Spinal cord (tissue), 9 donors: ENCODE measurements at regions not wholly inside any gene's neighbourhood (a gene's known extent, or its start where the extent isn't known, plus 50 kb on each side); places are given as distances from the start of the nearest gene placed in this dataset.
A peak's percentile ranks its signal among the peaks of the same experiment; 100 is the strongest.

Experiments used
- DNase-seq, 6 donors: peaks; one replicate each; pipeline versions ENCODE4 v3.0.0 to v3.0.0-alpha.2; 2013 to 2015; ENCODE audit warnings: low spot score in 6 of 6, low read depth in 4 of 6
- H3K27ac ChIP-seq: one replicate; pipeline ENCODE4 v1.5.1; 2013; ENCODE audit warnings: low read depth, low read length, control low read depth
- H3K27me3 ChIP-seq: one replicate; pipeline ENCODE4 v1.6.1; 2013; ENCODE audit warnings: low read length; ENCODE audit not compliant: control insufficient read depth, insufficient read depth
- H3K36me3 ChIP-seq: one replicate; pipeline ENCODE4 v1.6.1; 2013; ENCODE audit warnings: low read length; ENCODE audit not compliant: control insufficient read depth, insufficient read depth
- H3K4me1 ChIP-seq: one replicate; pipeline ENCODE4 v1.6.1; 2013; ENCODE audit warnings: low read length; ENCODE audit not compliant: control insufficient read depth, insufficient read depth
- H3K4me3 ChIP-seq: one replicate; pipeline ENCODE4 v1.5.1; 2013; ENCODE audit warnings: low read depth, low read length, control low read depth
- H3K9me3 ChIP-seq: one replicate; pipeline ENCODE4 v1.6.1; 2013; ENCODE audit warnings: low read length; ENCODE audit not compliant: control insufficient read depth, insufficient read depth
- WGBS: methylation state at CpG from one replicate; pipeline ENCODE4 v1.1.5; 2013; ENCODE audit warnings: missing lambda C conversion rate; ENCODE audit not compliant: insufficient coverage; 5-methylcytosine and 5-hydroxymethylcytosine counted together
- donor health status: healthy.

DNA sequence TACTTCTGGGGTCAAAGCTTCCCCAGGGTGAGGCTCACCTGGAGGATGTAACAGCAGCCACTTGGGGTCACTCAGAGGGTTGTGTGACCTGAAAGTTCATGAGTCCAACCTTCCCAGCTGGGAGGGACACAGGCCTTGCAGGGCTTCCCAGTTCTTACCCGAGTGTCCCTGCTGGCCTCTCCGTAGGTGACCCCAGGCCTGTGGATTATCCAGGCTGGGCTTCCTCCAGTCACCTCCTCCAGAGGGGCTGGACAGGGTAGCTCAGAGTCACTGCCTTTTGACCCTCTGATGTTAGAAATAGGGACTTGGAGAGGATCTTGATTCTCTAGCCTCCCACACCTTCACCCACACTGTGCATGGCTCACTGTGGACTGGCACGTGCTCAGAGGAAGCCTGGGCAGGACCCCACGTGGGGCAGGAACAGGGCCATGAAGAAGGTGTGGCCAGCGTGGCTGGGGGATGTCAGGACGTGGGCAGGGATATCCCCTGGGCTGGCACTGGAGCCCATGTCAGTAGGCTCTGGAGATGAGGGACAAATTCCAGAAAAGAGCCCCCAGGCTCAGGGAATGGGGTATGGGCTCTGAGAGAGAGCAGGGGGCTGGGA, 131.8 kb downstream of the ACTL8 start:
- Histone ChIP-seq H3K4me3 (no peak overlapping the region), H3K36me3 (no peaks in the 10 kb centered on the region), H3K9me3 (no peaks in the 10 kb centered on the region), H3K27ac (no peak overlapping the region), H3K27me3 (peaks cover 5% of the 10 kb centered on the region), H3K4me1 (peaks cover 16% of the 10 kb centered on the region)
- no peak for DNase-seq
- WGBS, result 69% methylated on average over 4 of the region's 6 CpGs

DNA sequence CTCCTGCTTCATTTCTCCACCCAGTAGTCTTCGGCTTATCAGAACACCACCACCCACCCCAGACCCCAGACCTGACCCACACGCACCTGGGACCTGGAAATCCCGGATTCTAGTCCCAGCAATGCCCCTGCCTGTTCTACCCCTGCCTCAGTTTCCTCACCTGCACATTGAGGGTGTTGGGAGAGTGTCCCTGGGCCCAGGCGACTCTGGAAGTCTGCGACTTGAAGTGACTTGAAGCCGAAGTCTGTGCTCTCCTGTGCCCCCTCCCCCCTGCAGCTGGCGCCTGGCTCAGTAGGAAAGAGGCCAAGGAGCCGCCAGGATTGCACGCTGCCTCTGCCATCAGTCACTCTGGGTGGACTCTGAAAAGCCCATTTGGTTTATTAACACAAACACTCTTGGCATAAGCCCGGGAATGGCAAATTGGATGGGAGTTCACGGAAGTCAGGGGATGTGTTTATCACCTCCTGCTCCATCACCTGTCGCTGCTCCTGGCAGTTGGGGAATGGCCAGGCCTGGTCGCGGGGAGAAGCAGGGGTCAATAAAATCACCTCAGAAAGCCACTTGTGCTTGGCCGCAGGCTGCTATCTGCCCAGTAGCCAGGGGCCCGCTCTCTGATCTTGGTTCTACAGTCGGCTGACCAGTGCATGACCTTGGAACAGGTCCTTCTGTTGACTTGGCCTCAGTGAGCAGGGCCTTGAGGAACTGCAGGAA, 132.7 kb downstream of the ACTL8 start:
- Histone ChIP-seq H3K27ac (no peak overlapping the region), H3K9me3 (no peaks in the 10 kb centered on the region), H3K4me3 (no peak overlapping the region), H3K27me3 (peaks cover 5% of the 10 kb centered on the region), H3K36me3 (no peaks in the 10 kb centered on the region), H3K4me1 (peaks cover 16% of the 10 kb centered on the region)
- WGBS, result 49% methylated on average over 15 of the region's 17 CpGs
- DNase-seq, result peak in 3 of 6 donors; percentile 4 to 63 (median 49)

DNA sequence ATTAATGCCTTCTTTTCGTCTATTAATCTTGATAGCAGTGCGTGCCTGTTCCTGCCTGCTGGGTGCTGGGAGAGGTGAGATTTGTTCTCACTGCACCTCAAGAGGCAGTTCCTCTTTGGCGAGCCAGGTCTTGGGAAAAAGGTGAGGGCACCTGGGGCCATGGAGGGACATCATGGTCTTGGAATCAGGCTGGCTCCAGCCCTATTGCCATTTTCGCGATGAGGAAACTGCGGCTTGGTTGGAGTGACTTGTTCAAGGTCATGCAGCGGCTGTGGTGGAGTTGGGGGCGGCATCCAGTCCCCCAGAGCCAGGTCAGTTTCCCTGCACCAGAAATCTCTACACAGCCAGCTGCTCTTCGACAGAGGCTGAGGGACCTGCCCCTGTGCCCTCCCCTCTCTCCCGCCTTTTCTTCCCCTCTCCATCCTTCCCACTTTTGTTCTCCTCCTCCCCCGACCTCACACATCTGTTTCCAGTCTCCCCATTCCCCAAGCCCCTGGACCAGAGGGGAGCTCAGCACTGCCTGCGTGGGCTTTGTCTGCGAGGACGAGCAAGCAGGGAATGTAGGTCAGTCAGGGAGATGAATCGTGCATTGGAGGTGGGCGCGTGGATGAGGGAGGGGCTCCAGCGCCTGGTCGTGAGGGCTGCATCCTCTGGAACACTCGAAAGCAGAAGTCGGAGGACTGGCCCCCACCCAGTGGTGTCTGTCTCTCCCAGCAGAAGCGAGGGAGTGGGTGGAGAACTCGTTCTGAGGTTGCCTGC, 135.1 kb downstream of the ACTL8 start:
- H3K4me1 ChIP-seq, result peaks cover 16% of the 10 kb centered on the region
- 49% methylated on average over 22 of the region's 23 CpGs for whole genome bisulfite sequencing
- no peaks in the 10 kb centered on the region for H3K9me3 ChIP-seq
- H3K27me3 ChIP-seq, result peaks cover 5% of the 10 kb centered on the region
- no peak overlapping the region for H3K27ac ChIP-seq
- no peaks in the 10 kb centered on the region for H3K36me3 ChIP-seq
- peak in 1 of 6 donors; percentile 44 for DNase-seq
- no peak overlapping the region for H3K4me3 ChIP-seq

DNA sequence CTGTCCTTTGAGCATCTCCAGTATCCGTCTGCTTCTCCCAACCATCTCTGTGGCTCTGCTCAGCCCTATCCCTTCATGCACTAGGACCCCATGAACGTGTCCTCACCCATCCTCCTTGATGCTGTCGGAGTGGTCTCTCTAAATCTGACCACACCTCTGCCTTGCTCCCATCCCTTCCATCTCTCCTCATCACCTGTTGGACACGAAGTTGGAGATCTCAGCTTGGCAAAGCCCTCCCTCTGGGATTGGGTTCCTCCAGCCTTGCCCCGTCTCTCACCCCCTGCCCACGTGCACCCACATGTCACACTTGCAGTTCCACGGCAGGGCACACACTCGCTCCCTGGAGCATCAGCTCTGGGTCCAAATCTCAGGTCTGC, 135.7 kb downstream of the ACTL8 start:
- DNase-seq, result no peak
- Histone ChIP-seq H3K36me3 (no peaks in the 10 kb centered on the region), H3K4me3 (no peak overlapping the region), H3K27ac (no peak overlapping the region), H3K27me3 (peaks cover 5% of the 10 kb centered on the region), H3K4me1 (peaks cover 16% of the 10 kb centered on the region), H3K9me3 (no peaks in the 10 kb centered on the region)
- WGBS, result 88% methylated on average over 6 of the region's 8 CpGs

DNA sequence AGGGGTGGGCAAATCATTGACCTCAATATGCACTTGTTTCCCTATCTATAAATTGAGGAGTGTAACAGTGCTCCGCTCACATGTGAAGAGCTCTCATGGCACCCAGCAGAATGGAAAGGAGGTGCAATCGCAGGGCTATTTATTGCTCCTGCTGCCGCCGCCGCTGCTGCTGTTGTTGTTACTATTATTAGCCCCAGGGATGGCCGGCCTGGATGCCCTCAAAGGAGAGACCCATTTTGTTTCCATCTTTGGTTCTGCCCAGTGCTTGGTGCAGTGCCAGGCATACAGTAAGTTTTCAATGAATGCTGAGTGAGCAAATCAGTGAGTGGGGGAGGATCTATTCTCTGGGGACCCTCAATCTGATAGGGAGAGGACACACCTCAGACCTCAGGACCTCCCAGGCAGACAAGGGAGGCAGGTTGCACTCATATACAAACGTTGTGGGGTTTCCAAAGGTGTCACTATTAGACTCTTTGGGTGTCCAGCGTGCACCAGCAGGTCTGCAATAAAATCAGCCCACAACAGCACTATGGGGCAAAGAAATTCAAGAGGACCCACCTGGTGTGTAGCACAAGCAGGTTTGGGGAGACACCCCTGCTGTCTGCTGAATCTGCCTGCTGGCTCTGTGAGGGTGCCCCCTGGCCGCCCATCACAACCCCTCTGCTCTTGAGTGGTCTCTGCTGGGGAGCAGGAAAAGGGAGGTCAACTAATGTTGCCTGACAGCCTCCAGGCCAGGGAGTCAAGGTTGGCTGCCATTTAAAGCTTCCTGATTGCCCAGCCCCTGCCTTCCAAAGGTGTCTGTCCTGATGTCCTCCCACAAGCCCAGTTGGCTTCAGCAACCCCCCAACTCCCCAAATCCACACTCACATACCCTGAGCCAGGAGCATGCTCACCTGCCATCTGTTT, 136.3 kb downstream of the ACTL8 start:
- 67% methylated on average over 7 of the region's 9 CpGs for WGBS
- H3K27me3 ChIP-seq, result peaks cover 5% of the 10 kb centered on the region

DNA sequence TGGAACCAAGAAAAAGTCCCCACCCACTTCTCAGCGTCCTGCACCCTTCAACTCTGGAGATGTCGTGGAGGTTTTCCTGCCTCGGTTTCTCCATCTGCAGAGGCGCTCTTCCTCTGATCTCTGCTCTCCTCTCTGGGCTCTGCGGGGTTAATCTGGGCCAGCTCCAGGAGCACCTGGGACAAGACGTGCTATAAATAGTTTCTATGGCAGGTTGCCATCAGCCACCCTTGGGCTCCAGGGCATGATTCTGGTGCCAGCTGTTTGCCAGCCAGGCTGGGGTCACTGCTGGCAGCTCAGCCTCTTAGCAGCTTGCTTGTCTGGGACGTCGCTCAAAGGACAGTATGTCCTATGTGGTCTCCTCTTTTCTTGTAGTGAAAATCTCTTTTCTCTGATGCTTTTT, 137.1 kb downstream of the ACTL8 start:
- Histone ChIP-seq H3K9me3 (no peaks in the 10 kb centered on the region), H3K27ac (no peak overlapping the region), H3K4me3 (no peak overlapping the region), H3K4me1 (peaks cover 16% of the 10 kb centered on the region), H3K27me3 (peaks cover 5% of the 10 kb centered on the region), H3K36me3 (no peaks in the 10 kb centered on the region)
- peak in 1 of 6 donors; percentile 27 for DNase-seq
- 83% methylated on average over 6 of the region's 8 CpGs for WGBS

More for the DNA sequence above, 136.3 kb downstream of the ACTL8 start:
- Histone ChIP-seq H3K4me1 (peaks cover 16% of the 10 kb centered on the region), H3K36me3 (no peaks in the 10 kb centered on the region), H3K4me3 (no peak overlapping the region), H3K9me3 (no peaks in the 10 kb centered on the region), H3K27ac (no peak overlapping the region)
- DNase-seq, result no peak

DNA sequence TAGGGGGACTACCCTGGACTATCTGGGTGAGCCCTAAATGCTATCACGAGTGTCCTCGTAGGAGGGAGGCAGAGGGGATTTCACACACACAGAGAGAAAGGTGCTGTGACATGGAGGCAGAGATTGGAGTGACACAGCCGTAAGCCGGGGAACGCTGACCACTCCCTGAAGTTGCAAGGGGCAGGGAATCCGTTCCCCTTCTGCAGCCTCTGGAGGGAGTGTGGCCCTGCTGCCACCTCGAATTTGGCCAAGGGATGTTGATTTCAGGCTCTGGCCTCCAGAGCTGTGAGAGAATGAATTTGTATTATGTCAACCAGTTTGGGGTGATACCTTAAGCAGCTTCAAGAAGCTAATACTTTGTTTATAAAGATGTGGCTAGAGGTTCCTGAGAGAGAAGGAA, 137.7 kb downstream of the ACTL8 start:
- no peaks in the 10 kb centered on the region for H3K9me3 ChIP-seq
- H3K27me3 ChIP-seq, result peaks cover 5% of the 10 kb centered on the region
- DNase-seq, result no peak
- H3K4me3 ChIP-seq, result no peak overlapping the region
- no peaks in the 10 kb centered on the region for H3K36me3 ChIP-seq
- no peak overlapping the region for H3K27ac ChIP-seq
- H3K4me1 ChIP-seq, result peaks cover 11% of the 10 kb centered on the region
- WGBS, result 78% methylated on average over 7 of the region's 7 CpGs

DNA sequence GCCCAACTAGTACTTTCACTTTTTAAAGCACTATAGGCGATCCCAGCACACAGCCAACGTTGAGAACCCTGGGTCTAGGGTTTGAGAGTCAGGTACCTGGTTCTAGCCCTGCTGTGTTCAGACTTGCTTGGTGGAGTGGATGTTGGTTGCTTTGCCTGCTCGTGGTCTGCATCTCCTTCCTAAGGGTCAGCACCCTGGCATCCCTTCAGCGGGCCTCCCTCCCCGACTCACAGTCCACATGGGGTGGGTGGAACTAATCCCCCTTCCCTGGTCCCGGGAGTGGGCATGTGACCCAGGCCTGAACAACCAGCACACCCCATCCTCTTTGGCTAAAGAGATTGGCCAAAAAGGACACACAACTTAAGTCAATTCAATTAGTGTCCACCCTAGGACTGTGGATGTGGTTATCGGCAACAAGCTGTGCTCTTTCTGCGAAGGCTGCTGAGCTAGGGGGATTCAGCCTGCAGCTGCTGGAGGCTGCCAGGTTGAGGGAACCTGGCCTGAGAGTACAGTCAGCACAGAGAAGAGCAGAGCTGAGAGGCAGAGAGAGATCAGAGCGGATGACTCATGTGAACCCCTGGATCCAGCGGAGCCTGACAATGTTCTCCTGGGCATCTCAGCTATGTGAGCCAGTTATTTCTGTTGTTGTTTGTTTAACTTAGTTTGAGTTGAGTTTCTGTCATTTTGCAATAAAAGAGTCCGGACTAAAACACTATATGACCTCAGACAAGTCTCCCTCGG, 138.9 kb downstream of the ACTL8 start:
- H3K9me3 ChIP-seq, result no peaks in the 10 kb centered on the region
- no peak overlapping the region for H3K4me3 ChIP-seq
- H3K27me3 ChIP-seq, result peaks cover 5% of the 10 kb centered on the region
- peaks cover 6% of the 10 kb centered on the region for H3K4me1 ChIP-seq
- 67% methylated on average over 9 of the region's 12 CpGs for WGBS
- no peak overlapping the region for H3K27ac ChIP-seq
- no peaks in the 10 kb centered on the region for H3K36me3 ChIP-seq
- DNase-seq, result peak in 1 of 6 donors; percentile 34

DNA sequence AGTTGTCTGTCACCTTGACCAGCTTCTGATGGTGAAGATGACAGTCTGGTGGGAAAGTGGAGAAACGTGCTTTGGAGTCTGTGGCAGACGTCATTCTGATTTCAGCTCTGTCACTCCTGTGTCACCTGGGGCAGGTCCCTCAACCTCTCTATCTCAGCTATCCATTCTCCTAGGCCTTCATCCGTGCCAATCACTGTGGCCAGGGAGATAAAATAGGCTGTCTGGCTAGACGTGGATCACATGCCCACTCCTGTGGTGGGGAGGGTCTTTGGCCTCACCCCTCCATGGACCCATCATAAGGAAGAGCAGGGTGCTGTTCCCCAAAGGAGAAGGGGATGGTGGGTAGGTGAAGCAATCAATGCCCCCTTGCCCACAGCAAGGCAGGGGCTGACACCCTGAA, 140.3 kb downstream of the ACTL8 start:
- 100% methylated on average over 1 of the region's 4 CpGs for WGBS
- Histone ChIP-seq H3K4me1 (peaks cover 2% of the 10 kb centered on the region), H3K4me3 (no peak overlapping the region), H3K36me3 (no peaks in the 10 kb centered on the region), H3K27ac (no peak overlapping the region), H3K9me3 (no peaks in the 10 kb centered on the region), H3K27me3 (peaks cover under 1% of the 10 kb centered on the region)
- DNase-seq, result no peak
